T-helper 2 cell treated with Interferon-gamma antibody and Interleukin-4, amounts not matched to agents 100 ng/mL and 5 ng/mL, for 36 hours (primary cell): ENCODE measurements at regions not wholly inside any gene's neighbourhood (a gene's known extent, or its start where the extent isn't known, plus 50 kb on each side); places are given as distances from the start of the nearest gene placed in this dataset.

Experiments
- intact Hi-C: fragments of 100-400 bp; cut with micrococcal nuclease; formaldehyde crosslinking; loops from one replicate; pipeline ENCODE4 v1.15.1; 2023

GRCh38 chr12:17550011-17550410 lies 540.0 kb downstream of the RERGL start:
- intact Hi-C loops = no loop called here

- intact Hi-C loops = no loop called here
These were observed 549.1 kb downstream of the RERGL start for GRCh38 chr12:17540921-17541320.

GRCh38 chr12:17528394-17528793 lies 561.6 kb downstream of the RERGL start:
- intact Hi-C loops = no loop called here

GRCh38 chr12:17527021-17527420 lies 563.0 kb downstream of the RERGL start:
- intact Hi-C loops = no loop called here

GRCh38 chr12:17511369-17511768 lies 578.6 kb downstream of the RERGL start:
- intact Hi-C loops = no loop called here

GRCh38 chr12:17507336-17507735 lies 582.7 kb downstream of the RERGL start:
- intact Hi-C loops = no loop called here

- intact Hi-C loops = no loop called here
These were observed 586.3 kb downstream of the RERGL start for GRCh38 chr12:17503742-17504141.

GRCh38 chr12:17489452-17489851 lies 600.5 kb downstream of the RERGL start:
- intact Hi-C loops = no loop called here

GRCh38 chr12:17478908-17479673 lies 610.9 kb downstream of the RERGL start:
- intact Hi-C loops = no loop called here

- intact Hi-C loops = no loop called here
These were observed 619.5 kb downstream of the RERGL start for GRCh38 chr12:17470460-17470859.

- intact Hi-C loops = no loop called here
These were observed 630.8 kb downstream of the RERGL start for GRCh38 chr12:17459214-17459613.

- intact Hi-C loops = no loop called here
These were observed 633.5 kb downstream of the RERGL start for GRCh38 chr12:17456486-17456885.

- intact Hi-C loops = no loop called here
These were observed 651.9 kb downstream of the RERGL start for GRCh38 chr12:17438141-17438540.

GRCh38 chr12:17416748-17417147 lies 673.2 kb downstream of the RERGL start:
- intact Hi-C loops = no loop called here

- intact Hi-C loops = no loop called here
These were observed 675.4 kb downstream of the RERGL start for GRCh38 chr12:17414596-17414995.

- intact Hi-C loops = no loop called here
These were observed 678.3 kb downstream of the RERGL start for GRCh38 chr12:17411662-17412061.

GRCh38 chr12:17388679-17389078 lies 701.3 kb downstream of the RERGL start:
- intact Hi-C loops = no loop called here

GRCh38 chr12:17383321-17383720 lies 706.7 kb downstream of the RERGL start:
- intact Hi-C loops = no loop called here

GRCh38 chr12:17381211-17381610 lies 708.8 kb downstream of the RERGL start:
- intact Hi-C loops = no loop called here

GRCh38 chr12:17372508-17372907 lies 717.5 kb downstream of the RERGL start:
- intact Hi-C loops = no loop called here

GRCh38 chr12:17371491-17372215 lies 718.3 kb downstream of the RERGL start:
- intact Hi-C loops = no loop called here

- intact Hi-C loops = no loop called here
These were observed 719.4 kb downstream of the RERGL start for GRCh38 chr12:17370621-17371020.

GRCh38 chr12:17369556-17369955 lies 720.4 kb downstream of the RERGL start:
- intact Hi-C loops = no loop called here
